Mucosa of descending colon (tissue), 3 donors: ENCODE measurements at regions not wholly inside any gene's neighbourhood (a gene's known extent, or its start where the extent isn't known, plus 50 kb on each side); places are given as distances from the start of the nearest gene placed in this dataset.

Experiments
- ATAC-seq: fragments of 200-7000 bp; cut with Tn5 transposase; one replicate; pipeline ENCODE4 v1.9.1; 2020; ENCODE audit warnings: mild to moderate bottlenecking, moderate library complexity
- DNase-seq, 3 donors: peaks; one replicate each; pipeline ENCODE4 v3.0.0-alpha.2; 2020
- H3K36me3 ChIP-seq: fragments of 200-600 bp; one replicate; pipeline ENCODE4 v1.8.0; 2021; ENCODE audit warnings: low read depth, mild to moderate bottlenecking
- H3K4me1 ChIP-seq: fragments of 200-600 bp; one replicate; pipeline ENCODE4 v1.8.0; 2021; ENCODE audit warnings: low read depth, mild to moderate bottlenecking
- H3K4me3 ChIP-seq: fragments of 200-600 bp; one replicate; pipeline ENCODE4 v1.8.0; 2021; ENCODE audit warnings: mild to moderate bottlenecking
- H3K9me3 ChIP-seq: fragments of 200-600 bp; one replicate; pipeline ENCODE4 v1.8.0; 2021; ENCODE audit warnings: mild to moderate bottlenecking
- CTCF ChIP-seq: fragments of 200-600 bp; IDR thresholded peaks from one replicate; pipeline ENCODE4 v1.8.0; 2022; ENCODE audit warnings: antibody characterized with exemption, mild to moderate bottlenecking
- intact Hi-C, 2 donors: fragments of 100-400 bp; cut with DNase I in 1 of 2; cut with micrococcal nuclease in 1 of 2; formaldehyde crosslinking; loops; one replicate each; pipeline versions ENCODE4 v1.11.0 to v1.11.1; 2022; cut with DNase I, micrococcal nuclease
- donor health status: DM: no; HTN: no; CAD: no; lungs with moderate emphysema.
- donor health status: DM: no; HTN: no; CAD: no.
- donor health status: DM: no; HTN: yes; CAD: no.

DNA sequence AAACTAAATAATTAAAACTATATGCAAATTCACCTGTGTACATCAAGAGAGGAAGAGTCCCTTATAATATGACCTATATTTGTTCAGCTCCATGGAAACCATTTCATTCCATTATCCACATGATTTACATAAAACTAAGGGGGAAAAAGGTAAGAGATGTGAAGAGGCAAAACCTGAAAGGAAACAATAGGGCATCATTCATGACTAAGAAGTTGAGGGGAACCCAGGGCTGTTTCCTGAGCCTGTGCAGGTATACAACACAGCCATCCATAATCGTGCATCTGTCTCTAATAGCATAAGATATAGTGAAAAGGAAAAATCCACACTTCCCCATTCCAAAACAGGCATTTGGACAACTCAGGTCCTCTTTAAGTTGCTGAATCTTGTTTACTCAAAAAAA is 151.3 kb downstream of the NR4A2 start:
- TF ChIP-seq CTCF = no peak
- peaks cover 6% of the 10 kb centered on the region for H3K4me1 ChIP-seq
- H3K36me3 ChIP-seq = no peaks in the 10 kb centered on the region
- no peak for DNase-seq
- peak; percentile 31 for ATAC-seq
- intact Hi-C loops = loop anchor here in 1 of 2 donors (10.0 kb wide), 1 partner anchor 154 kb away; the partner anchor contains the start of gene NR4A2
- H3K9me3 ChIP-seq = no peaks in the 10 kb centered on the region
- H3K4me3 ChIP-seq = no peak overlapping the region

DNA sequence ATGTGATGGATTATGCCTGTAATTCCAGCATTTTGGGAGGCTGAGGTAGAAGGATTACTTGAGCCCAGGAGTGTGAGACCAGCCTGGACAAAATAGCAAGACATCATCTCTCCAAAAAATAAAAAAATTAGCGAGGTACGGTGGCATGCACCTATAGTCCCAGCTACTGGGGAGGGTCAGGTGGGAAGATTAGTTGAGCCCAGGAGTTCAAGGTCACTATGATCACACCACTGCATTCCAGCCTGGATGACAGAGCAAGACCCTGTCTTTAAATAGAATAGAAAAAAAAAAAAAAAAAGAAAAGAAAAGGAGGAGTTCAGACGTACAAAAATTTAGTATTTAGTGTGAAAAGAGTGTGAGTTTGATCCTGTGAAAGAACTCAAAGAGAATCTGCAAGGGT is 154.9 kb downstream of the NR4A2 start:
- TF ChIP-seq CTCF = no peak
- DNase-seq = no peak
- no peak for ATAC-seq
- intact Hi-C loops = no loop called here
- peaks cover 6% of the 10 kb centered on the region for H3K4me1 ChIP-seq
- H3K36me3 ChIP-seq = no peaks in the 10 kb centered on the region
- H3K9me3 ChIP-seq = no peaks in the 10 kb centered on the region
- no peak overlapping the region for H3K4me3 ChIP-seq

- DNase-seq (no peak), ATAC-seq (no peak)
- Histone ChIP-seq H3K4me1 (peaks cover 2% of the 10 kb centered on the region), H3K4me3 (no peak overlapping the region), H3K36me3 (no peaks in the 10 kb centered on the region), H3K9me3 (no peaks in the 10 kb centered on the region)
- no peak for TF ChIP-seq CTCF
- intact Hi-C loops = no loop called here
Measured at GRCh38 chr2:156175946-156176345, 156.6 kb downstream of the NR4A2 start.

- Histone ChIP-seq H3K9me3 (no peaks in the 10 kb centered on the region), H3K4me1 (no peaks in the 10 kb centered on the region), H3K36me3 (no peaks in the 10 kb centered on the region), H3K4me3 (no peak overlapping the region)
- TF ChIP-seq CTCF = no peak
- intact Hi-C loops = no loop called here
- DNase-seq (no peak), ATAC-seq (no peak)
Measured at GRCh38 chr2:156170929-156171328, 161.6 kb downstream of the NR4A2 start.

GRCh38 chr2:156165742-156166141 is 166.8 kb downstream of the NR4A2 start:
- intact Hi-C loops = no loop called here
- Histone ChIP-seq H3K4me3 (no peak overlapping the region), H3K4me1 (peaks cover 3% of the 10 kb centered on the region), H3K9me3 (no peaks in the 10 kb centered on the region), H3K36me3 (no peaks in the 10 kb centered on the region)
- DNase-seq (peak in 1 of 3 donors; percentile 32), ATAC-seq (peak; percentile 90)
- no peak for TF ChIP-seq CTCF

- H3K4me1 ChIP-seq = peaks cover 3% of the 10 kb centered on the region
- ATAC-seq (no peak), DNase-seq (no peak)
- TF ChIP-seq CTCF = no peak
- no peak overlapping the region for H3K4me3 ChIP-seq
- H3K9me3 ChIP-seq = no peaks in the 10 kb centered on the region
- intact Hi-C loops = no loop called here
- H3K36me3 ChIP-seq = no peaks in the 10 kb centered on the region
Measured at GRCh38 chr2:156164091-156164720, 168.3 kb downstream of the NR4A2 start.
